ENCODE measurements at regions not wholly inside any gene's neighbourhood (a gene's known extent, or its start where the extent isn't known, plus 50 kb on each side); places are given as distances from the start of the nearest gene placed in this dataset.

DNA sequence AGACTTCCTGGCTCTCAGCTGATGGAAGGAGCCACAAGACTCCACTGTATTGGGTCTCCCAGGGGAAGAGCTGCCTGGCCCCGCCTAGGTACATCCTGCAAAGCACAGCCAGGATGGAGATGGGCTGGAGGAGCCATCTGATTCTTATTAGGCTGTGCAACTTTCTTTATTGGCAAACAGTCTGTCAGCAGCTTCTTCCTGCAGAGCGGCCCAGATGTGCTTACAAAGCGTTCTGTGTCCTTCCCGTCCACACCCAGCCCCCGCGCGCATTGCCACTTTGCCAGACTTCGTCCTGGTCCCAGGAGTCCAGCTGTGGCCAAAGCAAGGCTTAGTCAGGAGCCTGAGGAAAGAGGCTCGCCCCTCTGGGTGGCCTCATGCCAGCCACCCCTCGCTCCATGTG, 409.3 kb downstream of the ZNF536 start:
- no peak for TF ChIP-seq CTCF (IDR thresholded peaks at IDR 0.05; ENCODE audit: low read length)
- TF ChIP-seq EZH2 (optimal IDR thresholded peaks at IDR 0.05; ENCODE audit: low read depth, low read length), result no peak
- TF ChIP-seq EZH2phosphoT487 (IDR thresholded peaks at IDR 0.05; ENCODE audit: low read length), result no peak
- Histone ChIP-seq H3K9me2 (replicated peaks; ENCODE audit: insufficient read depth, low read length) (no peaks in the 10 kb centered on the region), H3K27ac (ENCODE audit: low read length) (no peak overlapping the region), H3K4me2 (ENCODE audit: low read depth, low read length) (no peak overlapping the region), H4K20me1 (ENCODE audit: insufficient read depth, low read length) (no peaks in the 10 kb centered on the region), H3K4me3 (ENCODE audit: low read length) (no peak overlapping the region), H3K4me1 (ENCODE audit: low read length) (no peaks in the 10 kb centered on the region), H2AFZ (ENCODE audit: low read length) (no peak overlapping the region), H3F3A (ENCODE audit: insufficient read depth, low read length) (no peaks in the 10 kb centered on the region), H3K9me3 (replicated peaks; ENCODE audit: insufficient read depth, low read length) (no peaks in the 10 kb centered on the region), H3K79me2 (ENCODE audit: low read length) (no peaks in the 10 kb centered on the region), H3K36me3 (replicated peaks; ENCODE audit: insufficient read depth, low read length) (no peaks in the 10 kb centered on the region), H3K9ac (ENCODE audit: low read length) (no peak overlapping the region), H3K27me3 (replicated peaks; ENCODE audit: insufficient read depth, low read length) (peaks cover 16% of the 10 kb centered on the region)
- no peak for DNase-seq

- TF ChIP-seq CTCF (IDR thresholded peaks at IDR 0.05; ENCODE audit: low read length), result no peak
- TF ChIP-seq EZH2phosphoT487 (IDR thresholded peaks at IDR 0.05; ENCODE audit: low read length), result no peak
- TF ChIP-seq EZH2 (optimal IDR thresholded peaks at IDR 0.05; ENCODE audit: low read depth, low read length), result no peak
- H3K27ac ChIP-seq (ENCODE audit: low read length), result no peak overlapping the region
- H2AFZ ChIP-seq (ENCODE audit: low read length), result no peak overlapping the region
- no peaks in the 10 kb centered on the region for H3K79me2 ChIP-seq (ENCODE audit: low read length)
- H3K36me3 ChIP-seq (replicated peaks; ENCODE audit: insufficient read depth, low read length), result no peaks in the 10 kb centered on the region
- no peaks in the 10 kb centered on the region for H4K20me1 ChIP-seq (ENCODE audit: insufficient read depth, low read length)
- H3K9ac ChIP-seq (ENCODE audit: low read length), result no peak overlapping the region
- H3K27me3 ChIP-seq (replicated peaks; ENCODE audit: insufficient read depth, low read length), result peaks cover 16% of the 10 kb centered on the region
- H3F3A ChIP-seq (ENCODE audit: insufficient read depth, low read length), result no peaks in the 10 kb centered on the region
- H3K9me2 ChIP-seq (replicated peaks; ENCODE audit: insufficient read depth, low read length), result no peaks in the 10 kb centered on the region
- DNase-seq, result no peak
- H3K4me1 ChIP-seq (ENCODE audit: low read length), result no peaks in the 10 kb centered on the region
- H3K9me3 ChIP-seq (replicated peaks; ENCODE audit: insufficient read depth, low read length), result no peaks in the 10 kb centered on the region
- no peak overlapping the region for H3K4me2 ChIP-seq (ENCODE audit: low read depth, low read length)
- no peak overlapping the region for H3K4me3 ChIP-seq (ENCODE audit: low read length)
Measured at GRCh38 chr19:30781047-30781446, 408.9 kb downstream of the ZNF536 start.

DNA sequence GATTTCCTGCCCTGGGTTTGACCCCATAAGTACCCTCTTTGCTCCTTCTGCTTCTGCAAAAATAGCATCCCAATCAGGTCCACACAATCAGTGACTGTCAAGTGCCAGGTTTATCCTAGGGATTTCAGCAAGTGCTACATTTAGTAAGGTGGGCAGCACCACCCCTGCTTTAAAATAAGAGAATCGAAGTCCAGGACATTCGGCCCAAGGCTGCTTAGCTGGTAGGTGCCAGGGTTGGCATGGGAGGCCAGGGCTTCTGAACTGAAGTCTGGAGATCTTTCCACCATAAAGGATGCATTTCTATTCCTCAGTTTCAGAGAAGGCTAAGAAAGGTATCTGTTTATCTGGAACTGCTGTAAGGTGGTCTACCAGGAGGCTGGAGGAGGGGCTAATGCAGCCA, 408.3 kb downstream of the ZNF536 start:
- no peak for TF ChIP-seq EZH2 (optimal IDR thresholded peaks at IDR 0.05; ENCODE audit: low read depth, low read length)
- TF ChIP-seq CTCF (IDR thresholded peaks at IDR 0.05; ENCODE audit: low read length), result no peak
- no peak for TF ChIP-seq EZH2phosphoT487 (IDR thresholded peaks at IDR 0.05; ENCODE audit: low read length)
- H3K27ac ChIP-seq (ENCODE audit: low read length), result no peak overlapping the region
- no peak overlapping the region for H3K4me3 ChIP-seq (ENCODE audit: low read length)

More for the DNA sequence above, 408.3 kb downstream of the ZNF536 start:
- H3K27me3 ChIP-seq (replicated peaks; ENCODE audit: insufficient read depth, low read length), result peaks cover 16% of the 10 kb centered on the region
- no peaks in the 10 kb centered on the region for H3K36me3 ChIP-seq (replicated peaks; ENCODE audit: insufficient read depth, low read length)
- no peak for DNase-seq
- no peaks in the 10 kb centered on the region for H3K4me1 ChIP-seq (ENCODE audit: low read length)
- H2AFZ ChIP-seq (ENCODE audit: low read length), result no peak overlapping the region
- no peak overlapping the region for H3K4me2 ChIP-seq (ENCODE audit: low read depth, low read length)
- H3F3A ChIP-seq (ENCODE audit: insufficient read depth, low read length), result no peaks in the 10 kb centered on the region
- H3K9ac ChIP-seq (ENCODE audit: low read length), result no peak overlapping the region
- H4K20me1 ChIP-seq (ENCODE audit: insufficient read depth, low read length), result no peaks in the 10 kb centered on the region
- no peaks in the 10 kb centered on the region for H3K9me2 ChIP-seq (replicated peaks; ENCODE audit: insufficient read depth, low read length)
- no peaks in the 10 kb centered on the region for H3K9me3 ChIP-seq (replicated peaks; ENCODE audit: insufficient read depth, low read length)
- no peaks in the 10 kb centered on the region for H3K79me2 ChIP-seq (ENCODE audit: low read length)

All from MM.1S (cell line).